ENCODE measurements at regions not wholly inside any gene's neighbourhood (a gene's known extent, or its start where the extent isn't known, plus 50 kb on each side); places are given as distances from the start of the nearest gene placed in this dataset.

GRCh38 chr12:131399000-131399399 is 311.9 kb upstream of the SFSWAP start:
- TF ChIP-seq CTCF (IDR thresholded peaks at IDR 0.05) (no peak), POLR2A (IDR thresholded peaks at IDR 0.05) (no peak)
